ENCODE measurements at regions not wholly inside any gene's neighbourhood (a gene's known extent, or its start where the extent isn't known, plus 50 kb on each side); places are given as distances from the start of the nearest gene placed in this dataset.

DNA sequence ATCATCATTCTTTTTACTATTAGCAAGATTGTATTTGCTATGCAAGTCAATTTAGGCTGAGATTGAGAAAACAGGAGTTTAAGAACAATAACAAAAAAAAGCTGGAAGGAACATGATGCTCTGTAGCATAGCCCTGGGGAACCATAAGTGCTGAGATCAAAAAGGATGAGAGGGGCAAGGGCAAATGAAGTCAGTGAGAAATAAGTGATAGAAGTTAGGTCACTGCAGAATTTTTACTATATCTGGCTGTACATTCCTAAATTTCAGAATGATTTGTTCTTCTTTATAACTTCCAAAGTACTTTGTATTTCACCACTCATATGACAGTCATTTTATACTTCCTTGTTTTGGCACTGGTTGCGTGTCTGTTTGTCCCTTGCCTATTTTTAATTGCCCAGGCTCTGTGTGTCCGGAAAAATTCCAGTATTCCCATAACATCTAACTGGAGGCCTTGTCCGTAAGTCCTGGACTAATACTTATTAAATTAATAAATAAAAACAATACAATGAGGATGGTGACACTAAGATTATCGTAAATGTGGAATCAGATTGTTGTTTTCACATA lies 444.7 kb downstream of the TENT5A start:
- TF ChIP-seq, protein P1, sequence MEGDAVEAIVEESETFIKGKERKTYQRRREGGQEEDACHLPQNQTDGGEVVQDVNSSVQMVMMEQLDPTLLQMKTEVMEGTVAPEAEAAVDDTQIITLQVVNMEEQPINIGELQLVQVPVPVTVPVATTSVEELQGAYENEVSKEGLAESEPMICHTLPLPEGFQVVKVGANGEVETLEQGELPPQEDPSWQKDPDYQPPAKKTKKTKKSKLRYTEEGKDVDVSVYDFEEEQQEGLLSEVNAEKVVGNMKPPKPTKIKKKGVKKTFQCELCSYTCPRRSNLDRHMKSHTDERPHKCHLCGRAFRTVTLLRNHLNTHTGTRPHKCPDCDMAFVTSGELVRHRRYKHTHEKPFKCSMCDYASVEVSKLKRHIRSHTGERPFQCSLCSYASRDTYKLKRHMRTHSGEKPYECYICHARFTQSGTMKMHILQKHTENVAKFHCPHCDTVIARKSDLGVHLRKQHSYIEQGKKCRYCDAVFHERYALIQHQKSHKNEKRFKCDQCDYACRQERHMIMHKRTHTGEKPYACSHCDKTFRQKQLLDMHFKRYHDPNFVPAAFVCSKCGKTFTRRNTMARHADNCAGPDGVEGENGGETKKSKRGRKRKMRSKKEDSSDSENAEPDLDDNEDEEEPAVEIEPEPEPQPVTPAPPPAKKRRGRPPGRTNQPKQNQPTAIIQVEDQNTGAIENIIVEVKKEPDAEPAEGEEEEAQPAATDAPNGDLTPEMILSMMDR (IDR thresholded peaks at IDR 0.05; ENCODE audit: poor library complexity, severe bottlenecking), result no peak
- TF ChIP-seq MXI1 (conservative IDR thresholded peaks at IDR 0.05; ENCODE audit: poor library complexity, severe bottlenecking) (no peak), EP300 (conservative IDR thresholded peaks at IDR 0.05; ENCODE audit: poor library complexity, severe bottlenecking) (no peak), EZH2 (IDR thresholded peaks at IDR 0.05; ENCODE audit: borderline replicate concordance, insufficient read depth, low read length, poor library complexity, severe bottlenecking) (no peak), POLR2AphosphoS5 (IDR thresholded peaks at IDR 0.05) (no peak), SMC3 (conservative IDR thresholded peaks at IDR 0.05; ENCODE audit: poor library complexity) (no peak)
